Activated CD8-positive, alpha-beta memory T cell treated with anti-CD3 and anti-CD28 coated beads, Interleukin-2, amount 50 U/mL, for 24 hours (primary cell): ENCODE measurements at regions not wholly inside any gene's neighbourhood (a gene's known extent, or its start where the extent isn't known, plus 50 kb on each side); places are given as distances from the start of the nearest gene placed in this dataset.

Source experiments
- DNase-seq: peaks from one replicate; pipeline ENCODE4 v3.0.0-alpha.2; 2020; ENCODE audit errors: extremely low read depth

DNA sequence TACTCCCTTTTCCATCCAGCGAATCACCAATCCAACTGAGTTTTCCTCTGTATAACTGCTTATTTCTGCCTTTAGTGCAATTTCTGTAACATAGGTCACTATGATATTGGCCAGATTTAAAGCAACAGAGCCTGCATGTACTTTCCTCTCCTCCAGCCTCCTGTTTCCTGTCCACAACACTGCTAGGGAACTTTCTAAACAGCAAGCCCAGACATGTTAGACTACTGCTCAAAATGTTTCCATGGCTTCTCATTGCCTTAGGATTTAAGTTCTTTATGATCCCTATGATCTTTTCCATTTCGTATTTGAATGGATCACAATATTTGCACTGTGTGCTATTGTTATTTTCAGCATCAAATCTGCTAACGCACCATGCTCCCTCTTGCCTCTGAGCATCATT is 481.7 kb upstream of the SLC10A2 start:
- no peak for DNase-seq

GRCh38 chr13:103546271-103546670 is 480.1 kb upstream of the SLC10A2 start:
- no peak for DNase-seq

GRCh38 chr13:103542648-103543047 is 476.4 kb upstream of the SLC10A2 start:
- no peak for DNase-seq

DNA sequence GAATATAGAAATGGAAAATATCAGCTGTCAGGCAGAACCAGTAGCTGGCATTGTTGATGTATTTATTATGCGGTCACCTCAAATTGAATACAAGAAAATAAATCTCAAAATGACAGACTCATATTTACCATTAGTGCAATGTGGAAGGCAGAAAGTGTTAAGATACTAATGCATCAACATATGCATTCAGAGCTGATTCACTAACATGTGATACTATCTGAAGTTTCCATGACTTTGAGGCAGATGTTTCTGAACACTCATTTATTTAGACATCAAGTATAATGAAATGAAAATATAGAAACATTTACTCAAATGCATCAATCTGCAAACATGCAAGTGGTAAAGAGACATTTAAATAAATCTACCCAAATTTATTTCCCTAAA is 474.2 kb upstream of the SLC10A2 start:
- DNase-seq = no peak

DNA sequence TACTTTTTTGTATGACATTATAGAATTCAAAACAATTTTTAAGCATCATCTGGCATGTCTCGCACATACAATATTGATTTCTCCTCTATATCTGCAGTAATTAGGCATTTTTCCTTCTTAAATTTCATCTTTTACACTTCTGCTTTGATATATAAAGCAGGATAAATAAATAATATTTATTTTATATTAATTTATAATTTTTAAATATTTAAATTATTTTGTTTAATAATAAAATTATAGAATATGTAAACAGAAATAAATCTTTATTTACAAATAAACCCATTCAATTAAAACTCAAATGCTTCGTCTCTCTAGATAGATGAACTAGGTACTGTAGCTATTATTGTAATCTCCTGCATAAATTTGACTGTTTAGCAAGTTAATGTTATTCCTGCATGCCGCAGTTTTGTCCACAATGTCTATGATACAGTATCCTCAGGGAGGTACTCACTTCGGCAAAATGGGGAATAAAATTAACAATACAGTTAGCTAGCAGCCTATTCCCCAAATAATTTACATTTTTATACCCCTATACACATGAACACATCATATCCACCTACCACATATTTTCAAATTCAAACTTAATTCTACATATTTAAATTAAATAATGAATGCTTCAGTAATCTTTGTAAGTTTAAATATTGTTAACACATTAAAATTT is 473.6 kb upstream of the SLC10A2 start:
- no peak for DNase-seq

- no peak for DNase-seq
These were observed 473.0 kb upstream of the SLC10A2 start for GRCh38 chr13:103539265-103539664.

- DNase-seq = no peak
These were observed 471.4 kb upstream of the SLC10A2 start for GRCh38 chr13:103537616-103538015.

- no peak for DNase-seq
These were observed 465.1 kb upstream of the SLC10A2 start for GRCh38 chr13:103531278-103531677.

DNA sequence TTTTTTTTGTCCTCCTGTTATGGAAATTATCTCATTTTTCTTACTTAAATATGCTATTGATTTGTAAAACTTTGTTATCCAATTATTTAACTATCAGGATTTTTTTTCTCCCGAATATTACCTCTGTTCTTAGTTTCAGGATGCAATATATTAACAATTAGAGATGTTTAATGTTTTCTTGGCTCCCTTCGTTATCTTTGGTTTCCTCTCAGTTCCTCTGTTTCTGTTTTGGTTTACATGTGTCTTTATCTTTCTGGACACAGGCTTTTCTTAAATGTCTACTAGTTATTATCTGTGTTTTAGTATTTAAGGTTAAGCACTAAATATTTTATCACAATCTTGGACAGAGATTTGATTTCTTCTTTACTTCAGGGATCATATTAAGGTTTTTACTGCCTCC is 462.2 kb upstream of the SLC10A2 start:
- DNase-seq = no peak

DNA sequence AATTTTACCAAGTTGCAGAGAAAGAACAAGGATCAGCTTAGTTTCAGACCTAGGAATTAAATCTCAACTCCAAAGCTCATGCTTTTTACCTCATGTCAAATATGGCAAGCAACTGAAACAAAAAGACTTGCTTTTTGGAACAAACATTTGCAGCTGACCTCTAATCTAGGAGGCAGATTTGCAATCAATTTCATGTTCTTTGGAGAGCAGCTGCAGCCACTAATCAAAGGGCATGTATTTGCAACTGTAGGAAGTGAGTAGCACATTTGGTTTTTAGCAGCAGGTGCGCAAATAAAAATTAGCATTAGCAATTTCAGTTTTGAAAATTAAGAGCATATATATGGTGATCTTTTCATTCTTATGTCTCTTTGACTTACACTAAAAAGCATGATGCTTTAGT is 459.3 kb upstream of the SLC10A2 start:
- DNase-seq = no peak

DNA sequence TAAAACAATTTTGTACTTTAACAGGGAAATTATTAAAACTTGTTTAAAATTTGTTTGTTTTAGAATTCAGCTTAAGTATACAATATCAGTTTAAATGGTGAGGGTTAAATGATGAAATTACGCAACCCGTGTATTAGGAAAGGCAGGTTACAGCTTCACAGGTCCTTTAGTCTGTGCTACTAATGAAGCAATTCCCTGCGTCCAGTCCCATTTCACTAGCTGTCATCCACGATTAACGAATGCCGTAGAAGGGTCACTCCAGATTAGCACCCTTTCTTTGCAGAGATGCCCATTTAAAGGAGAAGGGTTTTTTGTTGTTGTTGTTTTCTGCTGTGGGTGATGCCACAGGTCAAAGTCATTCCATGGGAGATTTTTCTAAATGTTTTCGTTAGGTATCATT is 457.6 kb upstream of the SLC10A2 start:
- no peak for DNase-seq

DNA sequence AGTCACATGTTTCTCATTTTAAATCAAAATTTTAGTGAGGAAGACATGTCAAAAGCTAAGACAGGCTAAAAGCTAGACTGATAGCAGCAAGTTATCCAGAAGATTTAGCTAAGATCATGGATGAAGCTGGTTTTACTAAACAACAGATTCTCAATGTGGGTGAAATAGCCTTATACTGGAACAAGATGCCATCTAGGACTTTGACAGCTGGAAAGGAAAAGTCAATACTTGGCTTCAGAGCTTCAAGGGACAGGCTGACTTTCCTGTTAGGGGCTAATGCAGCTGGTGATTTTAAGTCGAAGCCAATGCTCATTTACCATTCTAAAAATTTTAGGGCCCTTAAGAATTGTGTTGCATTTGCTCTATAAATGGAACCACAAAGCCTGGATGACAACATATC is 455.3 kb upstream of the SLC10A2 start:
- no peak for DNase-seq

DNA sequence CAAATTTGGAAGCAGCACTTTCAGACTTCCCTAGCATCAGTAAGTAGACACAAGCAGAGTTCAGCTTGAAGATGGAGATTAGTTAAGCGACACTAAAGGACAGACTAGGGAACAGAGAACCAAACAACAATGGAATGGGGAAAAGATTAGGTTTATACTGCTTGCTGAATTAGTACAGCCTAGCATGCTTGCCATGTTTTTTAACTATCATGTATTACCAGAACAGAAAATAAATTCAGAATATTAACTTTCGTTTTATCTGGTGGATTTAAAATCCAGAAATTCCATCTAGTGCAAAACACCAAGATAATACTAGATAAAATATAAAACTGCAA is 451.5 kb upstream of the SLC10A2 start:
- DNase-seq = no peak

DNA sequence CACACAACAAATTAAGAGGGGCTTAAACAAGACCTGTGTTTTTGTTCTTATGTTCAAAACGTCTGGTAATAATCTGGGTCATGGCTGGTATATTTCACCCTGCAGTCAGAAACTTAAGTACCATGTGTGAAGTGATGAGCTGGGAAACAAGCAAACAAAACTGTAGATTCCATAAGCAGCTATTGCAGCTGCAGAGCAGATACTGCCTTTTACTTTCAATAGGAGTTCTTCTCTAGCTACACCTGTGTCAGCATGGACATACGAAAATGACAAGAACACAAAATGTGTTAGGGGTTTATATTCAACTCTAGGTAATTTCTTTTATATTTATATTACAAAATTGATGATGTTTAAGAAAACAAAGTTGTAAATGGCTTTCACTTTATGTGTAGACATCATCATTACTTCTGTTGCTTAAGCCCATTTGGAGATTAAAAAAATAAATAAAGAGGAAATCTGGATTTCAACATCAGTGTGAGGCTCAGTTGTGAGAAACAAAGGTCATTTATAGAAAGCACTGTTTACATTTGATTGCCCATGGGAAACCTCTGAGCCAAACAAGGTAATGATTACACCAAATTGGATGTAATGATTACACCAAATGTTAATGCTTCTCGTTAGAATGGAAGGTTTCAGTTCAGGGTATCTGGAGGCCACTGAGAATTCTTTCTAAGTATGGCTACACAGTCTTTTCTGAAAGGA is 451.0 kb upstream of the SLC10A2 start:
- DNase-seq = no peak

GRCh38 chr13:103516015-103516795 is 450.0 kb upstream of the SLC10A2 start:
- DNase-seq = no peak

DNA sequence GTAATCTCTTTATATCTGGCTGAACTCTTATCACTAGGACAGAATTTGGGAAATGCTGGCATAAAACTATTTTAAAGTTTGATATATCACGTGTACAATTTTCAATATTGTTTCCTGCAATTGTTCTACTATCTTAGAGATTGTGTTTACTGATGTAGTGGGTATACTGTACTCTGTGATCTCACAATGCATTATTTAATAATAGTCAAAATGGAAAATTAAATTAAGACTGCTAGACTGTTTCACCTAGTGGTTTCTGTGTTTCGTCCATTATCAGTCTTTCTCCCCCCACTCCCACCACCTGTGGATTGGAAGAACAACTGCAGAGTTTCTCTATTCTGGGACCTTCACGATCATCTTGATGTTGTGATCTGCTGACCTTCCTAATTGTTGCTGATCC is 449.2 kb upstream of the SLC10A2 start:
- DNase-seq = no peak

DNA sequence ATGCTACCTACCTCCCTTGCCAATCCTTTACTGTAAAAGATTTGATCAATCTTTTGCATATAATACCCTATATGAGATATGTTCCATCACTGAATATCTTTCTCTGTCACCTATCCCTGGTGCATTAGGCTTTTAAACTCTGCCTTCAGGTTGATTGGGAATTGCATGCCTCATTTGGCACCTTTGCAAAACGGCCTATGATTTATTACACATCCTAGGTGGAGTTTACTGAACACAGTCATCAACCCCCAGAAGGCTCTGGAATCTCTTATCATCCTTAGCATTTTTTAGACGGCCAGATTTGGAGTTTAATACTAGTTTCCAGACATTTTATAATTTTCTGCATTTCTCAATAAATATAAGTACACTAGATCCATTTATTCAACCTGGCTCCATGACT is 448.4 kb upstream of the SLC10A2 start:
- DNase-seq = no peak

DNA sequence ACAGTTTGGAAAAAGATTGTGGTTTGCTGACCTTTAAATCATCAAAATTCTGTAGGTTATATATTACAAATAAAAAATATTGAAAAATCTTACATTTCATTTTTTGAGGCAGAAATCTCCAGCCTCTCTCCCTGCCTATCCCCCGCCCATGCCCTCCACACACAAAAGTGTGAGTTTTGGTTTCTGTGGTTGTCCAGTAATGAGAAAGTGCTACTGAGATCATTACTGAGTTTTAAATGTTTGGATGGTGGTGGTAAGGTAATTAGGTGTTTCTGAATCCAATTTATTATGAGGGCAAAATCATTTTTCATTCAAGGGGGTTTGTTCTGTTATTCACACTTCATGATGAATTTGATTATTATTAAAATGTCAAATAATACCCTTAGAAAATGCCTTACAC is 448.0 kb upstream of the SLC10A2 start:
- DNase-seq = no peak

DNA sequence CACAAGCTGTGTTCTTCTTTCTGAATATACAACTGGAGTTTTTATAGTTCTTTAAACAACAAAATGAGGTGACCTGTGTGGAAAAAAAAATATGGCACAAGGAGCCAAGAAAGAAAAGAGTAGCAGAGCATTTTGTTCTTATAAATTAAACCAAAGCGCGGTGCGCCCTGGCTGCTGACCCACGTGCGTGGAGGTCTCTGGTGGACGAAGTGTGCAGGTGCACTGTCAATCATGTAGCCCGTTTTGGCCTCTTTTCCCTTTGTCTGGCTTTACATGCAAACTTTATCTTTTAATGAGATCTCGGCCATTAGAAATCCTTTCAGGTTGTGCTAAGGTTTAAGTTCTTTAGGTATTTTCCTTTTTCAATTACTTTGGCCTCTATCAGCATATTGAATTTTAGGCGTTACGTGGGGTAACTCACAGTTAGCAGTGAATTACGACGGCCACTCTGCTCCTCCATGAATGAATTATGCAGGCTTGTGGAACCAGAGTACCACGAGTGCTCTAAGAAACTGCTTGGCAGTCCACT is 443.9 kb upstream of the SLC10A2 start:
- no peak for DNase-seq

DNA sequence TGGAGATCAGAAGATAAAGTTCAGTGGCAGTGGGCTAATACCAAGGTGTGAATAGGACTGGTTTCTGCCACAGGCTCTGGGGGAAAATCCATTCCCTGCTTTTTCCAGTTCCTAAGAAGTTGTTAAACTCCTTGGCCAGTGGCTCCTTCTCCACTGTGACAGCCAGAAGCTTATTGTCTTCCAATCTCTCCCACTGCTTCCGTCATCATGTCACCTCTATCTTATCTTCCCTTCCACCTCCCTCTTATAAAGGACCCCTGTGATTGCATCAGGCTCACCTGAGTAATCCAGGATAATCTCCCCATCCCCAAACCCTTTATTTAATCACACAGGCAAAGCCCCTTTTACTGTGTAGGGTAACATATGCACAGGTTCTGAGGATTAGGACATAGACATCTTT is 431.2 kb upstream of the SLC10A2 start:
- DNase-seq = no peak

DNA sequence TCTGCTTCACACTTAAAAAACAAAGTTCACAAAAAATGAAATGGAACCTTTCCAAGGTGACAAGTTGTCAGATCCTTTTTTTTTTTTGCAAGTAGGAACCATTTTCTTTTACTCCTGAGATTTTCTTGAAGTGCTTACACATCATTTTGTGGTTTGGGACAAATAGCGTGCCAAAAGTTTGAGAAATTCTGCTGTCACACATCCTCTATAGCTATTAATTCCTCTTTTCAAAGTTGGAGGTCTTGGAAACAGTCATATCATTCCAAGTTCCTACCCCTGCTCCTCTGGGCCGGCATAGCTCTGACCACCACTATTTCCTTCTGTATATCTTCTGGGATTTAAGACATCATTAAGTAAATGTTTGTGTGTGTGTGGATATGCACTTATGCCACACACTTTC is 421.6 kb upstream of the SLC10A2 start:
- DNase-seq = no peak

DNA sequence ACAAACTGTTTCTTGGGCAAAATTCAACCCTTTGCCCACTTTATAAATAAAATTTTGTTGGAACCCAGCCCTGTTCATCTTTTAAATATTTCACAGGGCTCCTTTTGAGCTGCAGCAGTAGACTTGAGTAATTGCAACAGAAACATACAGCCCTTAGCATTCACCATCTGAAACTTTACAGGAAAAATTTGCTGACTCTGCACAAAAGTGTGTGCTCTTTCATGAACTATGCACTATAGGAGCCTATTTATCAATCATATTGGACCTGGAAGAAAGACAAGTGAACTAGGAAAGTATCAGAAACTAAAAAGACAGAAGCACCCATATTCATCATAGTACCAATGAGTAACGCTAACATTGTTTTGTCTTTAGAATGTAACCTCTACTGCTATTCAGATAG is 406.9 kb upstream of the SLC10A2 start:
- no peak for DNase-seq

- DNase-seq = no peak
These were observed 405.7 kb upstream of the SLC10A2 start for GRCh38 chr13:103471896-103472295.
